Endothelial cell of umbilical vein (primary cell): ENCODE measurements at regions not wholly inside any gene's neighbourhood (a gene's known extent, or its start where the extent isn't known, plus 50 kb on each side); places are given as distances from the start of the nearest gene placed in this dataset.

Experiments
- BruUV-seq: library from RNA; stranded (reverse); fragments of 400-500 nt; replicated peaks from 2 replicates; lab custom pipeline; 2021; lab: Mats Ljungman, UMichigan
- CTCF ChIA-PET: fragments of 300-600, 350-600 bp; sonication (Branson Sonifier 250); formaldehyde crosslinking; loops from one replicate; lab custom pipeline; 2021; ENCODE audit warnings: antibody characterized with exemption, inconsistent platforms; lab: Charles Lee
- POLR2A ChIA-PET: fragments of 300-600, 350-600 bp; sonication (Branson Sonifier 250); formaldehyde crosslinking; loops from one replicate; lab custom pipeline; 2021; ENCODE audit warnings: antibody characterized with exemption, inconsistent platforms; lab: Charles Lee
- DNase-seq: peaks from one replicate; pipeline ENCODE4 v3.0.0-alpha.2; 2011; ENCODE audit warnings: low read depth, low spot score
- FAIRE-seq: peaks from 2 replicates; lab custom pipeline; 2011; peaks lifted over from hg19 to GRCh38; lab: Jason Lieb, UNC
- H2AFZ ChIP-seq: 2 replicates; pipeline ENCODE4 v1.6.0; 2012; ENCODE audit warnings: low read depth, low read length, control low read depth, inconsistent platforms
- H3K27ac ChIP-seq: 2 replicates; pipeline ENCODE4 v1.5.1; 2011; ENCODE audit warnings: low read depth, mild to moderate bottlenecking, control low read depth, low read length, moderate library complexity; ENCODE audit not compliant: insufficient read depth
- H3K27me3 ChIP-seq, 2 experiments: 2 replicates each; pipeline versions ENCODE4 v1.6.0 to v1.6.1; 2011; ENCODE audit warnings: low read length in 2 of 2, mixed read lengths in 1 of 2; ENCODE audit not compliant: control insufficient read depth in 2 of 2, insufficient read depth in 2 of 2
- H3K36me3 ChIP-seq, 2 experiments: 2 replicates in 1 of 2; 3 replicates in 1 of 2; pipeline ENCODE4 v1.5.1; 2011; ENCODE audit warnings: low read length in 2 of 2, mild to moderate bottlenecking in 1 of 2, moderate library complexity in 1 of 2; ENCODE audit not compliant: control insufficient read depth in 2 of 2, insufficient read depth in 2 of 2; ENCODE audit errors: extremely low read depth in 1 of 2
- H3K4me1 ChIP-seq: 3 replicates; pipeline ENCODE4 v1.5.1; 2011; ENCODE audit warnings: mild to moderate bottlenecking, low read length; ENCODE audit not compliant: control insufficient read depth, insufficient read depth; ENCODE audit errors: extremely low read depth
- H3K4me2 ChIP-seq: 2 replicates; pipeline ENCODE4 v1.6.1; 2011; ENCODE audit warnings: low read length, control low read depth, mixed read lengths; ENCODE audit not compliant: insufficient read depth
- H3K4me3 ChIP-seq, 3 experiments: fragments of 200-600 bp in 1 of 3; sonication (generic), shearing (Covaris generic) in 1 of 3; replicated peaks in 1 of 3; 2 replicates each; pipeline ENCODE4 v1.5.1; 2011 to 2016; ENCODE audit warnings: control low read depth in 3 of 3, low read length in 3 of 3, mild to moderate bottlenecking in 2 of 3, inconsistent platforms in 1 of 3, low read depth in 1 of 3, moderate library complexity in 1 of 3; ENCODE audit not compliant: insufficient read depth in 1 of 3
- H3K79me2 ChIP-seq: 2 replicates; pipeline ENCODE4 v1.6.0; 2012; ENCODE audit warnings: low read length, inconsistent platforms; ENCODE audit not compliant: control insufficient read depth, insufficient read depth
- H3K9ac ChIP-seq: replicated peaks from 2 replicates; pipeline ENCODE3; 2011; ENCODE audit warnings: low read length, control low read depth; ENCODE audit not compliant: insufficient read depth; ENCODE audit errors: extremely low read depth
- H3K9me1 ChIP-seq: replicated peaks from 3 replicates; pipeline ENCODE4 v1.6.0; 2011; ENCODE audit warnings: mild to moderate bottlenecking, low read length; ENCODE audit not compliant: control insufficient read depth, insufficient read depth; ENCODE audit errors: extremely low read depth
- H3K9me3 ChIP-seq: replicated peaks from 2 replicates; pipeline ENCODE4 v1.5.1; 2012; ENCODE audit warnings: low read length, inconsistent platforms; ENCODE audit not compliant: control insufficient read depth, insufficient read depth
- H4K20me1 ChIP-seq: replicated peaks from 2 replicates; pipeline ENCODE3; 2011; ENCODE audit warnings: mild to moderate bottlenecking, low read length; ENCODE audit not compliant: control insufficient read depth, insufficient read depth; ENCODE audit errors: extremely low read depth
- CTCF ChIP-seq, 2 donors: IDR thresholded peaks; 1 replicate in 1 of 2; 2 replicates in 1 of 2; pipeline ENCODE4 v1.5.1; 2011; ENCODE audit warnings: low read length in 2 of 2, mild to moderate bottlenecking in 2 of 2, moderate library complexity in 2 of 2, control low read depth in 1 of 2, inconsistent platforms in 1 of 2, low read depth in 1 of 2; ENCODE audit not compliant: insufficient read depth in 1 of 2; ENCODE audit errors: extremely low read depth in 1 of 2
- EZH2 ChIP-seq: IDR thresholded peaks from 2 replicates; pipeline ENCODE4 v1.6.1; 2012; ENCODE audit warnings: borderline replicate concordance, low read depth, mild to moderate bottlenecking, moderate library complexity, low read length, inconsistent platforms; ENCODE audit not compliant: severe bottlenecking
- FOS ChIP-seq: IDR thresholded peaks from 2 replicates; pipeline ENCODE4 v1.6.1; 2011; ENCODE audit warnings: mild to moderate bottlenecking, low read length, moderate library complexity, borderline replicate concordance; ENCODE audit not compliant: insufficient read depth
- GATA2 ChIP-seq: IDR thresholded peaks from 2 replicates; pipeline ENCODE4 v1.7.0; 2011; ENCODE audit warnings: low read depth, mild to moderate bottlenecking, moderate library complexity, mixed read lengths, low read length; ENCODE audit not compliant: insufficient read length, insufficient read depth
- JUN ChIP-seq: IDR thresholded peaks from 2 replicates; pipeline ENCODE4 v1.6.1; 2011; ENCODE audit warnings: borderline replicate concordance, low read depth; ENCODE audit not compliant: insufficient read length, insufficient read depth
- MAX ChIP-seq: IDR thresholded peaks from 2 replicates; pipeline ENCODE4 v1.6.1; 2011; ENCODE audit not compliant: insufficient read depth, insufficient read length
- MYC ChIP-seq: IDR thresholded peaks from one replicate; pipeline ENCODE4 v1.6.1; 2011; ENCODE audit warnings: mild to moderate bottlenecking, low read depth, low read length
- POLR2A ChIP-seq: IDR thresholded peaks from 2 replicates; pipeline ENCODE4 v1.6.1; 2012; ENCODE audit warnings: low read depth, mild to moderate bottlenecking, control low read depth, low read length
- POLR2AphosphoS5 ChIP-seq: IDR thresholded peaks from 2 replicates; pipeline ENCODE4 v1.6.1; 2012; ENCODE audit warnings: low read depth, mild to moderate bottlenecking, control low read depth, low read length, moderate library complexity; ENCODE audit not compliant: insufficient read depth
- dilution Hi-C: fragments of 300-500 bp; cut with MboI; formaldehyde crosslinking; loops from one replicate; pipeline ENCODE4 v1.15.0; 2019; ENCODE audit warnings: low sequenced_read_pairs; ENCODE audit not compliant: extremely low pct_ligation_motif_present
- intact Hi-C: fragments of 100-400 bp; cut with micrococcal nuclease; formaldehyde crosslinking; loops from one replicate; pipeline ENCODE4 v1.10.0; 2022

GRCh38 chr4:129905256-129905655 is 809.3 kb downstream of the C4orf33 start:
- no peak overlapping the region for H3K27ac ChIP-seq
- H3K9ac ChIP-seq: no peak overlapping the region
- no peaks in the 10 kb centered on the region for H3K27me3 ChIP-seq
- no peaks in the 10 kb centered on the region for H3K4me1 ChIP-seq
- no peaks in the 10 kb centered on the region for H4K20me1 ChIP-seq
- POLR2A ChIA-PET: no interaction called here
- CTCF ChIA-PET: no interaction called here
- H2AFZ ChIP-seq: no peak overlapping the region
- H3K4me2 ChIP-seq: no peak overlapping the region
- H3K36me3 ChIP-seq: no peaks in the 10 kb centered on the region
- no peaks in the 10 kb centered on the region for H3K9me1 ChIP-seq
- FAIRE-seq (no peak), DNase-seq (no peak)
- intact Hi-C loops: no loop called here
- no peaks in the 10 kb centered on the region for H3K9me3 ChIP-seq
- BruUV-seq: no TSS peak
- no peaks in the 10 kb centered on the region for H3K79me2 ChIP-seq
- TF ChIP-seq GATA2 (no peak), FOS (no peak), MYC (no peak), POLR2AphosphoS5 (no peak), POLR2A (no peak), EZH2 (no peak), MAX (no peak), JUN (no peak), CTCF (IDR thresholded peaks at IDR 0.05; ENCODE audit: extremely low read depth in 1 of 2, insufficient read depth in 1 of 2, low read depth in 1 of 2, low read length in 2 of 2) (no peak)
- dilution Hi-C loops: no loop called here
- no peak overlapping the region for H3K4me3 ChIP-seq
